GM19397 (cell line): ENCODE measurements at regions not wholly inside any gene's neighbourhood (a gene's known extent, or its start where the extent isn't known, plus 50 kb on each side); places are given as distances from the start of the nearest gene placed in this dataset.
A peak's percentile ranks its signal among the peaks of the same experiment; 100 is the strongest.

Experiments
- ATAC-seq: cut with Tn5 transposase; IDR thresholded peaks from one replicate; pipeline ENCODE4 v1.9.1; 2021; ENCODE audit warnings: mild to moderate bottlenecking, moderate library complexity; ENCODE audit not compliant: unreplicated experiment

DNA sequence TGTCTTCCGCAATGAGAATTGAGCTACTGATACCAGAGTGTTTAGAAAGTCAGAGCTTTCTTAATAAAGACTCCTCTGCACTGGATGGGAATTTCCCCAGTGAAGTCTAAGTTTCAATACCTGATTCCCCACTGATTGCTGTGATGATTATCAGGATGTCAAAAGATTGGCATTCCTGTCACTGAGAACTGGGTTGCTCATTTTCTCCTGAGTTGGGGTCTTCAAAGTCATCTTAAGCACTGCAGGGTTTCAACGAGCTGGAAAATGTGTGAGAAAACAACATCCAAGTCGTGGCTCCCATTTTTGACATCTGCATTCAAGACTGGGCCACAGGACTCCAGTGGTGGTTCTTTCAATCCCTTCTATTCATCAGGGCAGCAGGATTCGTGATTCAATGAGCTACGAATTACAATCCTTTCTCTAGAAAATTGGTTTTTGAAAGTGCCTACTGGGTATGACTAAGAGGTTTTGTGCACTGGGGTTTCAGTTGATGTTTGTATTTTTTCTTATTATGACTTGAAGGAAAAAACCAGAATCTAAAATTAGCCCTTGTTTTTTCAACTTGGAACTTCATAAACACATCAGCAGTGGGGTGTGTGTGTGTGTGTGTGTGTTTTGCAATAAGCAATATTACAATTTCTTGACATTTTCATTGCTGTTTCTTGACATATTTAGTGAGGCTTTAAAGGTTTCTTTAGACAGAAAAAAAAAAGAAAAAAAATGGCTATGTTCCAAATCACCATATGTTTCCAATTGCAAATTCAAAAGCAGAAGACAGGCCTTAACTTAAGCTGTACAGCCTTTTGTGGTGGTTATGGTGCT lies 233.0 kb downstream of the FAM76B start:
- peak; percentile 70 for ATAC-seq

DNA sequence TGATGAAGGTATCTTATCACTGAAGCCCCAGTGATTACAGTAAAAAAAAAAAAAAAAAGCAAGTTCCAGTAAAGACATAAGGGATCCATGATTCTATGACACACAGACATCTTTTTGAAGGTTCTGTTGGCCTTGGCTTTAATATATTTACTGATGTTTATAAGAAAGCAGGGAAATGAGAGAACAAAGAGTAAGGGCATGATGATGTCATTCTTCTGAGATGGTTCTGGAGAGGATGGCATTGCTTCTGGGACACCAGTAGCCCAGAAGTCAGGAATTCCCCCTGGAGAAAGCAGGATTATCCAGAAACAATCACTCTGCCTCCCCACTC lies 233.6 kb downstream of the FAM76B start:
- no peak for ATAC-seq

DNA sequence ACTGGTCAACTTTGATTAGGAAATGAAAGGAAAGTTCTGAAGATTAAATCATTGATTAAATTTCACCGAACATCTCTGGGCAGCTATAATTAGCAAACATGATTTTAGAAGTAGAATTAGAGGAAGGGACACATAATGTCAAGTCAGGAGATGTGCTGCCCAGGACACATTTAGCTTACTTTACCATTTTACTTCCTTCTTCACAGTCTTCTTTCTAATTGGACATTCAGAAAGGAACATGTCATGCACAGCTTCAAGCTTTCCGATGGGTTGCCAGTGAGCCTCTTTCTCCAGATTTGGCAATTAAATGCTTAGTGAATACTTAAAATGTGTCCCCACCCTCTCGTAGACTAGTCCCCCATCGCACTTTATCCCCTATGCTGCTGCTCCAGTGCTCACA lies 234.7 kb downstream of the FAM76B start:
- ATAC-seq, result no peak

DNA sequence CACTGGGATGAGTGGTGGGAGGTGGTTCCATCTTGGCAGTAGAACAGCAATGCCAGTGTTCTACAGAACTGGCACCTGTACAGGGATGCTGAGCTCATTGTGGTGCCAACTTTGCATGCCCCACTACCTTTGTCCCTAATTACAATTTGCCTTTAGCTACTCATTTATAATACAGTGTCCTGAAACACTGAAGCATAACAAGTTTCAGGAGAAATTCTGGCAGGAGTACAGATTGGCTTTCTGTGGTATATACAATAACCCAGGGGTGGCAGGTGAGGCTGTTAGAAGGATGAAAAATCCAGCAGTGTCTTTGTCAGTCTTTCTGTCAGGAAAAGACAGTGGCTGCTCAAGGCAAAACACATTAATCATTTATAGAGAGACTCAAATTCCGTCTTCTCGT lies 240.3 kb downstream of the FAM76B start:
- ATAC-seq, result no peak

DNA sequence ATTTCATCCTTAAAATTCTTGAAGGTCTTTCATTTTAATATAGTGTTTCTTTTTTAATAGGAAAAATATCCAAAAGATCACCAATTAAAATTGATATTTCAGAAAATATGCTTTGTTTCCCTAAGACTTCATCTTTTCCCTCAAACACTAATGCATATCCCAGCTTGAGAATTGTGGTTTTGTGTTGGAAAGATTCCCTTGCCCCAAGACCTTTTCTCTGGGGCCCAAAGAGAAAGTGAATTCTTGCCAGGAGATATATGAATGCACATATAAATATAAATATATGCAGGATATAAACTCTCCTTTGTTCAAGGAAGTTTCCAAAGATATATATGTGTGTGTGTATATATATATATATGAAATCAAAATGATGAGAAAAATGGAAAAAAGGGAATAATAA lies 241.2 kb downstream of the FAM76B start:
- ATAC-seq, result no peak

DNA sequence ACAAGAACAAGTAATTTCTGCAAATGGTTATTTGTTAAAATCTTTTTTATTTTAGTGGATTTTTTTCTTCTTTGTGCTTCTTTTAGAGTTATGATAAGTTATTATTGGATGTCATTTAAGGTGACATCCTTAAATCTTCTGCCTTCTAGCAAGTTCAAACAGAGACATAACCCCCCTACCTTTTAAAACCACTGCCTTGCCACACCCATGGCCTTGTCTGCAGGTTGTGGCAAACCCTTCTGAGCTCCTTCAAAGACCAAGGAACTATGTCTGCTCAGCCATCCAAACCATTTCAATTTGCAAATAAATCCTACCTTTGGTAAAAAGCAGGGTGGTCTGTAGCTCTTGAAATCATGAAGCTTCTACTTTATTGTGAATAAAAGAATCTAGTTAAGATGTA lies 241.6 kb downstream of the FAM76B start:
- no peak for ATAC-seq

DNA sequence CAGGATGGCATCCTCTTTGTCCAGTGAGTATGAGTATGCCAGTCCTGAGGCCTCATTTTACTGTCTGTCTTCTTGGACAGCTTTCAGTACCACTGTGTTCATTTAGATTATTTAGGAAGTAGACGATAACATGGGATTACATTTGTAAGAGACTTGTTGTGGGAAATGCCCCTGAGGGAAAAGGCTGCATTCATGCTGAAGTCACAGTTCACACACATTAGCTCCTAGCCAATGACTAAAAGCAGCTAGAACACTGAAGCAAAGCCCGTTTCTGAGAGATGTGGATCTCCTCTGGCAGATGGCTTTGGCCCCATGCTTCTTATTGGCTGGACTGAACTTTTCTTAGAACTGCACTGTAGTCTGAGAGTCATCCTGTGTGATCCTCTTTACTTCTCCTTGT lies 242.4 kb downstream of the FAM76B start:
- no peak for ATAC-seq

DNA sequence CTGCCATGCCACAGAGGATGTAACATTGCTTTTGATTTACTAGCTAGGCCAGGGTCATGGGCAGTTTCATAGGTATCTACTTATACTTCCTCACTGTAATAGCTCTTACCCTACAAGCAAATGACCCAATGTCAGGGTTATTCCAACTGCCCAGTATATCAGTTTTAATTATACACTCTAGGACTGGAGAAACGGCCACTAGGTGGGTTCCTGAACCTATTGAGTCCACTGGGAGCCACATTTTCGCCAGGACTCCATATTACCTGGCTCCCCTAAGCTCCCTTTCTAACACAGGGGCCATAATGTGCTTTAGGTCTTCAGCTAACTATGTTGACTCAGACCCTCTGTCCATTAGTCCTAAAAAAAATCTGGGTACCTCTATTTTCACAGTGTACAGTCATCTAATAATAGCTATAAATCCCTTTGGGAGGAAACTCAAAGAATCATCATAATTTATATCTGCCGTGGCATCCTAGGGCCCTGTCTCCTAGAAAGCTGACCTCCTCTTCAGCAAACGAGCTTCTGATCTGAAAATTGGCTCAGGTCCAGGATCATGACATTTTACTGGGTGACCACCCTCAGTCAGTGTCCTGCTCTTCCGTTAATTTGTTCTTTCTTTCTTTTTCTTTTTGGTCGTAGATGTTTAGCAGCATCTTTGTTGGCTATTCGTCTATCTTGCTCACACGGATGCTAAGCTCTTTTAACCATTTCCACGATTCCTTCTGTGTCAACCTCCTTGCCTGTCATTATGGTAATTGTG lies 244.3 kb downstream of the FAM76B start:
- ATAC-seq, result no peak

DNA sequence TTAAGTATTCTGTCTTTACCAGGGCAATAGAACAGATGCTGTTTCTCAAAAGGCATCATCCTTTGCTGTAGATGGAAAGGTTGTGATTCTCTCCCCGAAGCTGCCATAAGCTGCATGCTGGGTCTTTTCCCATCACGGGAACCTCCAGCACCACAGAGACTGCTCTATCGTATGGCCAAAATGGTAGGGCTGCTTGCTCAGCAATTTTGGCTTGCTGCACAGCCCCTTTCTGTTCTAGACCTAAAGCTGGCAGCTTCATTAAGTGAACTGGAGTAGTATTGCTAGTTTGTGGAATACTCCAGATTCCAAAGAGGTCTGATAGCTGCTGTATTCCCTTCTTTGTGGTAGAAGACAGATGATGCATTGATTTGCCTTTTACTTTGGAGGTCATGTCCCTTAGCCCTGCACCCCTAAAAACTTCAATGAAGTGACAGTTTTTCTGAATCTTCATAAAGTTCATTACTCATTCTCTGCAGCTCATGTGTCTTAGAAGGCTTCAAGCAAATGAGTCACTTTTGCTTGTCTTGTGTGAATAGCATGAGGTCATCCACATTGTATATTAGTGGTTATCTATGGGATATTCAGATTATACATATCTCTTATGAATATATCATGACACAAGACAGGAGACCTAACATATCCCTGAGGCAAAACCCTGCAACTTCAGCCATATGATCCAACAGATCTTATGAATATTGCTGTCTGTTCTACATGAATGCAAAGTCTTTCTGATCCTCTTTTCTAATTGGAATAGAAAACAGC lies 245.3 kb downstream of the FAM76B start:
- no peak for ATAC-seq

DNA sequence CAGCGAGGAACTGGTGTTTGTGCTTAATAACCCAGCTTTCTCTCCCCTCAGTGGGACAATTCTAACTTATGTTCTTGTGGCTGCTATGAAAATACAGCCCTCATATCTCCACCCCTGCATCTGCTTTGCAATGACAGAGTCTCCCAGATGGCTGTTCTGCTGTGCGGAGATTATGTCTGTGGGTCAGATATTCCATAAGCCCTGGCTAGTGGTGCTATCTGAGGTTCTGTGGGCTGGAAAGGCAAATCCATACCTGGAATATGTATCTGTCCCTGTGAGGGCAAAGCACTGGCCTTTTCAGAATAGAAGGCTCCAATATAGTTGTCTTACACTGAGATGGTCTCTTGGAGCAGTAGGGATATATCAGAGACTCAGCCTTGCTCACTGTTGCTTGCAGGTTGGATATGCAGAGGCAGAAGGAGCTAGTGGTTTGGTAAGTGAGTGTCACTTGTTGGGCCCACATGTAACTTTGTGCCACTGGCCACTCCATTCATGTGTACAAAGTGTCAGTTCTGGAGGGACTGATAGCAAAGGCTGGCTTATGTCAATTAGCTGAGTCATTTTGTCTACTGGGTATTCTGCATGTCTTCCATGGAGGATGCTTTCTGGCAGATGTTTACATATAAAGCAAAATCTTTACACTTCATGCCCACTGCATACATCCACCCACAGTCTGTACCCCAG lies 246.6 kb downstream of the FAM76B start:
- no peak for ATAC-seq

DNA sequence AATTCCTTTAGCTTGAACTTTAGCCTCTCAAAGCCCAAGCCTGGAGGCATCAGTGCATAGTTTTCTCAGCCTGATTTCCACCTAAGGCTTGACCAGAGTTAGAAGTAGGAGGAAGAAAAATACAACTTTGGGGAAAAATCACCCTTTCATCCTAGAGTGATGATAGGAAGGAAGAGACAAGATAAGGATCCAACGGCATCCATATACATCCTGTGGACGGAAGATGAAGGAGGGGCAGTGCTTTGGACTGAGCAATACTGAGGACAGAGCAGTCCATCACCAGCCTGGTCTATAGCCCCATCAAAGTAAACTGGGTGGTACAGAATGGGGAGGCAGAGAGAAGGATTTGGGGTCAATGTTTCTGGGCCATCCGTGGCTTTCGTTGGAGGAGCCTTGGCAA lies 247.9 kb downstream of the FAM76B start:
- ATAC-seq, result no peak

DNA sequence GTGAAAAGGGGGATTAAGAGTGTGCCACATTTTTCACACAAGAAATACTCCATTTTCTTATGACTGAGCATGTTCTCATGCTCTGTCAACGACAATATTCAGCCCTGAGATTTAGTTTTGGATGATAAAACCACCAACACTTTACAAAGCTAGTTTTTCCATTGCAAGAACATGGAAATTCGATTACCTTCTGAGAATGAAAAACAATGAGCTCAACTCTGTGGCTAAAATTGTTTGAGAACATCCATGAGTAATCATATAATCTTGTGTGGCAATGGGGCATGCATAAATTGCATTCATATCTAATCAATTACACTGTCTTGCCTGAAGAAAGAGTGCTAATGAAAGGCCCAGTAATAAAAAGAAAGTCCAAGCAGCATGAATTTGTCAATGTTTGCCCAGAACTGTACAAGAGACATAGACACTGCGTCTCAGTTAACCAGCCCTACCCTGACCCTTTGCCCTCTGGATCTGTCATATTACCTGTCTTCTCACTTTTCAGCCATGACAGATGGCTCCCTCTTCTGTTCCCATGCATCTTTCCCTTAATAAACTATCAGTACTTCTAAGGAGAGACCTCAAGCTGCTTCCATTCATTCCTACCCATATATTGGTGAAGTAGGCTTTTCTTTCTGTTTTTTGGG lies 253.4 kb downstream of the FAM76B start:
- no peak for ATAC-seq

DNA sequence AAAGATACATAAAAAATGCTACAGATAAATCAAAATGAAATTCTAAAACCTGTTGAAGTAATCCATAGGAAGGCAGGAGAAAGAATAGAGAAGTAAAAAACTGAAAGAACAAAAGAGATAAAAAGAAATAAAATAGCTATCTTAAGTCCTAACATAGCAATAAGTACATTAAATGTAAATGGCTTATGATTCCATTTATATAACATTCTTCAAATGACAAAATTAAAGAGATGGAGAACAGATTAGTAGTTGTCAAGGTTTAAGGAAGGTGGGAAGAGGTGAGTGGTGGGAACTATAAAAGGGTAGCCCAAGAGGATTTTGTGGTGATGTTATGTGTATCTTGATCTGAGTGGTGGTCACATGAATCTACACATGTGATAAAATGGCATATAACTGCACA lies 254.8 kb downstream of the FAM76B start:
- ATAC-seq, result no peak

DNA sequence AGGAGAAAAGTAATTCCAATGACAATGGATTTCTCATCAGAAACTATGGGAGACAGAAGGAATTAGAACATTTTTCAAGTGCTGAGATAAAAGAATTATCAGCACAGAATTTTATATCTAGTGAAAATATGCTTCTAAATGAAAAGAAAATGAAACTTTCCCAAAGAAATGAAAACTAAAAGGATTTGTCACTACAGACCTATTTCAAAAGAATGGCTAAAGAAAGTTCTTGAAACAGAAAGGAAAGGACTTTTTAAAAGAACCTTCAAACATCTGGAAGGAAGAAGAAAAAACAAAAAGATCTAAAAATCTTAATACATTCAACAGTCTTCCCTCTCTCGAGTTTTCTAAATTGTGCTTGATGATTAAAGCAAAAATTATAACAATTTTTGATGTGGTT lies 255.4 kb downstream of the FAM76B start:
- ATAC-seq, result no peak

DNA sequence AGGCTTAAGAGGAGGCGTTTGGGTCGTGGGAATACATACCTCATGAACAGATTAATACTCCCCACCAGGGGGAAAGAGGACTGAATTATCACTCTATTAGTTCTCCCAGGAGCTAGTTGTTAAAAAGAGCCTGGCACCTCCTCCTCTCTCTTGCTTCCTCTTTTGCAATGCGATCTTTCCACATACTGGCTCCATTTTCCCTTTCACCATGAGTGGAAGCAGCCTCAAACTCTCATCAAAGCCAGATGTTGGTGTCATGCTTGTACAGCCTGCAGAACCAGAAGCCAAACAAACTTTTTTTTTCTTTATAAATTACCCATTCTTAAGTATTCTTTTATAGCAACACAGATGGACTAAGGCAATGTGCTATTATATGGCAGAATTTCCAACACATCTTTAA lies 258.5 kb downstream of the FAM76B start:
- ATAC-seq, result no peak

DNA sequence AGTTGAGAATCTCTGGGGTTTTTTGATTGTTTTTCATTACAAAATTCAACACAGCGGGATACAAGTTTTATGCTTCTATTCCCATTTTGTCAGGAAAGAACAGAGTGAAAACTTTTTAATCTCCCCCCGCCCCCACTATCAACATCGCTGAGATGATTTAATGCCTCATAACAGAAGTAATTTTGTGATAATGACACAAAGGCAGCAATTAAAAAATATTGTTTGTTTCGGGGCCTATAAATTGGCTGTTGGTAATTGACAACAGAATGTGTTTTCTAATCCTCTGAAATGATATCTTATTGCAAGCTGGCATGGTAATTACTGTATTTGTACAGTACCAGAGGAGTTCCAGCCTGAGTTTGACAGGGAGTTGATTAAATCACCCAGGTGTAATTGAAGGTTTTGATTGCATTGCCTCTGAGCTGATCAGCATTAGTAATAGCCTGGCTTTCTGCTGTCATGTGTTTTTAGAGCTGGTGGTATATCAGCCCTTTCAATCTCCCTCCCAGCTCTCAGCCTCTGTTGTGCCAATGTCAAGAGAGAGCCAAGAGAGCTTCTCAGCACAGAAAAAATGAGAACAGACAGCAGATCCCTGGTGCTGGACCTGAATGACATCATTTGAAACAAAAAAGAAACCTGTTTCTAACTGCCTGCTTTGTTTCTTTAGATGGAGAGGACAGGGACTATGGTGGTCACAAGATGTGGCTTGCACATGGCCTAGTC lies 265.1 kb downstream of the FAM76B start:
- ATAC-seq, result no peak

DNA sequence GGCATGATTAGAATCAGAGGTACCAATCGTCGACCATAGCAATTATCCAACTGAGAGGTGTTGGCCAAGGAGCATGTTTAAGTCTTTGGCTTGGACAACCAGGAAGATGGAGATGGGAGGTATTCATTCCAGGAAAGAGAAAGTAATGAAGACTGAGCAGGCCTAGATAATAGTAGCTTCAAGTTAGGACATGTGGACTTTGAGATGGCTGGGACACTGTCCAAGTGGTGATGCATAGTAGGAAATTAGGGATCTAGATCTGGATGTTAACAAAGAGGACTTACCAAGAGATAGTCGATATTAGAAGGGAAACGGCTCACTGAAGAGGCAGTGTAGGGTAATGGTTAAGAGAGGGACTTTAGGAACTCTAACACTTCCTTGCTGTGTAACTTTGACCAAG lies 266.7 kb downstream of the FAM76B start:
- ATAC-seq, result no peak

DNA sequence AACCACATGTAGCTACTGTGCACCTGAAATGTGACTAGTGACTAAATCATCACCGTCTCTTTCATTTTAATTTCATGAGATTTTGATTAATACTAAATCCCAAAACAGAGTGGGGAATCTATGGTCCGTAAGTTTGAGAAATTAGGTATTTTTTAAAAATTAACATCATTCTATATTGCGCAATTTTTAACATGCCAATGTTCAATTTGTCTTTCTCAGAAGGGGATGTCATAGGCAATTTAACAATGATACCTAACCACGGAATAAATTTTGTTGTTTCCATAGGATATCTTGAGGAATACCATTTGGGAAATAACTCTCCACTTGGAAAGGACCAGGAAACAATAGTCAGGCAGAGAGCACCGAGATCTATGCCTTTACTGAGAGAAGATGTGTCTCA lies 267.7 kb downstream of the FAM76B start:
- no peak for ATAC-seq

DNA sequence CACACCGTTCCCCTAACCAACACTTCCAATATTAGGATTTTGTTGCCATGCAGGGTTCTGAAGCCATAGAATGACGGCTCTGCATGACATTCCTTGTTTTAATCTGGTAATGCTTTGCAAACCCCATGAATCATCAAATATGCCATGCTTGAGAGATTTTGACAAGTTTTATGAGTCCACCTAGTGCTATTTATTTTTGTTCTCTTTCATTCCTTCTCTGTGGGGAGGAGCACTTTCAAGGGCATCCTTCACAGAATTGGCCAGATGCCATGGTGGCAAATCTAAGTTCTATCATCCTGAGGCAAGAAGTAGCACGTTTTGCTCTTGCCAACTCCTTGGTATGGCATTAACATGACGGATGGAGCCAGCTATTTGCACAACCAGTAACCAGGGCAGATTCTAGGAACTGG lies 268.4 kb downstream of the FAM76B start:
- no peak for ATAC-seq
